ENCODE measurements at regions not wholly inside any gene's neighbourhood (a gene's known extent, or its start where the extent isn't known, plus 50 kb on each side); places are given as distances from the start of the nearest gene placed in this dataset.

DNA sequence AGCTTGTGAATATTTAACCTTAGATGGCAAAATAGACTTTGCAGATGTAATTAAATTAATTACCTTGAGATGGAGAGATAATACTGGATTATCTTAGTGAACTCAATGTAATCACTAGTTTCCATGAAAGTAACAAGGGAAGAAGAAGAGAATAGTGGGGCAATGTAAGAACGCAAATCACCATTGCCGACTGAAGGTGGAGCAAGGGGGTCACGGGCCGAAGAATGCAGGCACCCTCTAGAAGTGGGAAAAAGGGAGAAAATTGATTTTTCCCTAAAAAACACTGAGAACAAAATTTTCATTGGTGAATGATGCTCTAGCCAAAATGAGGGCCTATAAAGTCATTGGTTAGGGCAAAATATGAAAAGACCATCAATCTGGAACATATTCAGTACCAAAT is 375.6 kb upstream of the EPHA5 start:
- TF ChIP-seq POLR2A (IDR thresholded peaks at IDR 0.05) (no peak), POLR2AphosphoS5 (IDR thresholded peaks at IDR 0.05) (no peak), EP300 (IDR thresholded peaks at IDR 0.05) (no peak)
- TF ChIP-seq, protein P1, sequence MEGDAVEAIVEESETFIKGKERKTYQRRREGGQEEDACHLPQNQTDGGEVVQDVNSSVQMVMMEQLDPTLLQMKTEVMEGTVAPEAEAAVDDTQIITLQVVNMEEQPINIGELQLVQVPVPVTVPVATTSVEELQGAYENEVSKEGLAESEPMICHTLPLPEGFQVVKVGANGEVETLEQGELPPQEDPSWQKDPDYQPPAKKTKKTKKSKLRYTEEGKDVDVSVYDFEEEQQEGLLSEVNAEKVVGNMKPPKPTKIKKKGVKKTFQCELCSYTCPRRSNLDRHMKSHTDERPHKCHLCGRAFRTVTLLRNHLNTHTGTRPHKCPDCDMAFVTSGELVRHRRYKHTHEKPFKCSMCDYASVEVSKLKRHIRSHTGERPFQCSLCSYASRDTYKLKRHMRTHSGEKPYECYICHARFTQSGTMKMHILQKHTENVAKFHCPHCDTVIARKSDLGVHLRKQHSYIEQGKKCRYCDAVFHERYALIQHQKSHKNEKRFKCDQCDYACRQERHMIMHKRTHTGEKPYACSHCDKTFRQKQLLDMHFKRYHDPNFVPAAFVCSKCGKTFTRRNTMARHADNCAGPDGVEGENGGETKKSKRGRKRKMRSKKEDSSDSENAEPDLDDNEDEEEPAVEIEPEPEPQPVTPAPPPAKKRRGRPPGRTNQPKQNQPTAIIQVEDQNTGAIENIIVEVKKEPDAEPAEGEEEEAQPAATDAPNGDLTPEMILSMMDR (IDR thresholded peaks at IDR 0.05): no peak
- H3K4me3 ChIP-seq: no peak overlapping the region
- 79 to 83% methylated on average over 4 of the region's 4 CpGs for WGBS, 2 donors (ENCODE audit: low coverage in 1 of 2)
- no peaks in the 10 kb centered on the region for H3K27me3 ChIP-seq
- no peak overlapping the region for H3K27ac ChIP-seq
- H3K9me3 ChIP-seq: no peaks in the 10 kb centered on the region
- no peaks in the 10 kb centered on the region for H3K4me1 ChIP-seq
- ATAC-seq: no peak
- H3K36me3 ChIP-seq: no peaks in the 10 kb centered on the region

DNA sequence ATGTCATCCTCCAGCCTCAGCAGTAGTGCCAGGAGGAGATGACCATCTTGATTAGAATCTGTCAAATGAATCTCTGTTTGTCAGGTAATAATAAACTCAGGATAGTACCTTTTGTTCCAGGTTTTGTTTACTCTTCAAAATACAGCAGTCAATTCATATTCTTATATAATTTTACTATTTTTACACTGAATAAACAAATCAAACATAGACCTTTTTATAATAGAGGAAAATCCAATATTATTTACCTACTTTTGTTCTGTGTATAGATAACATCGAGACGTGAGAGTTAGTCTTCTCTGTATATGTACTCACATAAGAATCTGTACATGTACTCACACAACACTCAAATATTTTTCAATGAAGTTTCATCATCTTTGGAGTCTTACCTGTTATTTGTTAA is 365.4 kb upstream of the EPHA5 start:
- no peak overlapping the region for H3K4me3 ChIP-seq
- 66 to 68% methylated on average over 2 of the region's 2 CpGs for WGBS, 2 donors (ENCODE audit: low coverage in 1 of 2)
- no peaks in the 10 kb centered on the region for H3K4me1 ChIP-seq
- no peaks in the 10 kb centered on the region for H3K27me3 ChIP-seq
- H3K9me3 ChIP-seq: no peaks in the 10 kb centered on the region
- H3K27ac ChIP-seq: no peak overlapping the region
- no peaks in the 10 kb centered on the region for H3K36me3 ChIP-seq
- TF ChIP-seq POLR2AphosphoS5 (IDR thresholded peaks at IDR 0.05): no peak
- TF ChIP-seq POLR2A (IDR thresholded peaks at IDR 0.05): no peak
- TF ChIP-seq, protein P1 (IDR thresholded peaks at IDR 0.05): no peak
- no peak for TF ChIP-seq EP300 (IDR thresholded peaks at IDR 0.05)
- ATAC-seq: no peak

DNA sequence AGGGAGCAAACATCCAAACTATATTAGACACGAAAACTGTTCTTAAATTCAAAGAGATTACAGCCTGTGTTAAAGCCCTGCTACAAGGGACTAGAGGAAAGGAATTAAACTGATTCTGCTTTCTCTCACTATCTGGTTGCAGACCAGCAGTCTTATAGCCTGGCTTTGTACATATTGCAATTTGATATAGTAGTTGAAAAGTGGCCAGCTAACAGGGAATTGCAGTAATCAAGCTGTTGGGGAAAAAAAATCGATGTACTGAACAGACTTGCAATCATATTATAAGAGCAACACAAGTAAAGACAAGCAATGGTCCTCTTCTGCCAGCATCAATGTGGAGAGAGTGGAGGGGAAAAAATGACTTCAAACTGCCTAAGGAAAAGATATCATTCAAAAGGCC is 364.4 kb upstream of the EPHA5 start:
- no peaks in the 10 kb centered on the region for H3K36me3 ChIP-seq
- 10 to 19% methylated on average over 2 of the region's 2 CpGs for WGBS, 2 donors (ENCODE audit: low coverage in 1 of 2)
- TF ChIP-seq, protein P1 (IDR thresholded peaks at IDR 0.05): no peak
- TF ChIP-seq EP300 (IDR thresholded peaks at IDR 0.05) (no peak), POLR2AphosphoS5 (IDR thresholded peaks at IDR 0.05) (no peak), POLR2A (IDR thresholded peaks at IDR 0.05) (no peak)
- no peak overlapping the region for H3K4me3 ChIP-seq
- no peak overlapping the region for H3K27ac ChIP-seq
- H3K27me3 ChIP-seq: no peaks in the 10 kb centered on the region
- ATAC-seq: no peak
- no peaks in the 10 kb centered on the region for H3K9me3 ChIP-seq
- H3K4me1 ChIP-seq: no peaks in the 10 kb centered on the region

DNA sequence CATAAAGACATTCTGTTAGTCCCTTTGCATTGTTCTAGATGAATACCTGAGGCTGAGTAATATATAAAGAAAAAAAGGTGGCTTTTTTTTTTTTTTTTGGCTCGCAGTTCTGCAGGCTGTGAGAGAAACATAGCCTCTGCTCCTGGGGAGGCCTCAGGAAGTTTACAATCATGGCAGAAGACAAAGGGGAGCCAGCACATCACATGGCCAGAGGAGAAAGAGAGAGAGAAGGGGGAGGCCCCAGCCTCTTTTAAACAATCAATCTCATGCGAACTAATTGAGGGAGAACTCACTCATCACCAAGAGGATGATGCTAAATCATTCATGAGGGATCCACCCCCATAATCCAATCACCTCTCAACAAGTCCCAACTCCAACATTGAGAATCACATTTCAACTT is 364.0 kb upstream of the EPHA5 start:
- Histone ChIP-seq H3K36me3 (no peaks in the 10 kb centered on the region), H3K9me3 (no peaks in the 10 kb centered on the region), H3K27me3 (no peaks in the 10 kb centered on the region), H3K4me3 (no peak overlapping the region), H3K27ac (no peak overlapping the region), H3K4me1 (no peaks in the 10 kb centered on the region)
- 25 to 33% methylated on average over 1 to 2 of the region's 2 CpGs for WGBS, 2 donors (ENCODE audit: low coverage in 1 of 2)
- no peak for TF ChIP-seq POLR2AphosphoS5 (IDR thresholded peaks at IDR 0.05)
- no peak for TF ChIP-seq EP300 (IDR thresholded peaks at IDR 0.05)
- TF ChIP-seq, protein P1 (IDR thresholded peaks at IDR 0.05): no peak
- TF ChIP-seq POLR2A (IDR thresholded peaks at IDR 0.05): no peak
- ATAC-seq: no peak

DNA sequence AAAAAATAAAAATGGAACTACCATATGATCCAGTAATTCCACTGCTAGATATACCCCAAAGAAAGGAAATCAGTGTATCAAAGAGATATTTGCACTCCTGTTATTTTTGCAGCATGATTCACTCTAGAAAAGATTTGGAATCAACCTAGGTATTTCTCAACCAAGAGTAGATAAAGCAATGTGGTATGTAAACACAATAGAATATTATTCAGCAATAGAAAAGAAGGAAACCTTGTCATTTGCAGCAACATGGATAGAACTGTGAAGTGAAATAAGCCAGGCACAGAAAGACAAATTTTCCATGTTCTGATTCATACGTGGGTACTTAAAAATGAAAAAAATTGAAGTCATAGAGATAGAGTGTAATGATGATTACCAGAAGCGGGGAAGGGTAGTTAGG is 362.3 kb upstream of the EPHA5 start:
- ATAC-seq: no peak
- no peak overlapping the region for H3K27ac ChIP-seq
- TF ChIP-seq, protein P1 (IDR thresholded peaks at IDR 0.05): no peak
- TF ChIP-seq POLR2A (IDR thresholded peaks at IDR 0.05): no peak
- TF ChIP-seq POLR2AphosphoS5 (IDR thresholded peaks at IDR 0.05): no peak
- TF ChIP-seq EP300 (IDR thresholded peaks at IDR 0.05): no peak
- 25 to 38% methylated on average over 2 of the region's 2 CpGs for whole genome bisulfite sequencing, 2 donors (ENCODE audit: low coverage in 1 of 2)
- no peaks in the 10 kb centered on the region for H3K9me3 ChIP-seq
- H3K4me3 ChIP-seq: no peak overlapping the region
- no peaks in the 10 kb centered on the region for H3K27me3 ChIP-seq
- no peaks in the 10 kb centered on the region for H3K4me1 ChIP-seq
- no peaks in the 10 kb centered on the region for H3K36me3 ChIP-seq
